ENCODE measurements at regions not wholly inside any gene's neighbourhood (a gene's known extent, or its start where the extent isn't known, plus 50 kb on each side); places are given as distances from the start of the nearest gene placed in this dataset.

- Histone ChIP-seq H3K4me1 (no peaks in the 10 kb centered on the region), H3K4me3 (no peak overlapping the region), H3K36me3 (no peaks in the 10 kb centered on the region), H3K9me3 (no peaks in the 10 kb centered on the region), H3K27ac (no peak overlapping the region), H3K27me3 (no peaks in the 10 kb centered on the region)
- ATAC-seq: no peak
- 50 to 70% methylated on average over 1 of the region's 1 CpG for WGBS, 2 donors (ENCODE audit: low coverage in 1 of 2)
- no peak for TF ChIP-seq POLR2AphosphoS5 (IDR thresholded peaks at IDR 0.05)
- TF ChIP-seq CTCF (IDR thresholded peaks at IDR 0.05): no peak
- no peak for TF ChIP-seq EP300 (IDR thresholded peaks at IDR 0.05)
- no peak for TF ChIP-seq POLR2A (IDR thresholded peaks at IDR 0.05)
Measured at GRCh38 chr13:90564566-90564965, 782.9 kb upstream of the MIR17HG start.

GRCh38 chr13:90565985-90566713 is 781.3 kb upstream of the MIR17HG start:
- 77 to 83% methylated on average over 3 of the region's 3 CpGs for WGBS, 2 donors (ENCODE audit: low coverage in 1 of 2)
- no peak for TF ChIP-seq POLR2A (IDR thresholded peaks at IDR 0.05)
- no peak for TF ChIP-seq CTCF (IDR thresholded peaks at IDR 0.05)
- no peak for TF ChIP-seq POLR2AphosphoS5 (IDR thresholded peaks at IDR 0.05)
- TF ChIP-seq EP300 (IDR thresholded peaks at IDR 0.05): no peak

GRCh38 chr13:90568165-90568564 is 779.3 kb upstream of the MIR17HG start:
- Histone ChIP-seq H3K9me3 (no peaks in the 10 kb centered on the region), H3K36me3 (no peaks in the 10 kb centered on the region), H3K4me3 (no peak overlapping the region), H3K27ac (no peak overlapping the region), H3K4me1 (no peaks in the 10 kb centered on the region), H3K27me3 (no peaks in the 10 kb centered on the region)
- ATAC-seq: no peak
- TF ChIP-seq POLR2A (IDR thresholded peaks at IDR 0.05) (no peak), EP300 (IDR thresholded peaks at IDR 0.05) (no peak), CTCF (IDR thresholded peaks at IDR 0.05) (no peak), POLR2AphosphoS5 (IDR thresholded peaks at IDR 0.05) (no peak)

More at GRCh38 chr13:90565985-90566713, 781.3 kb upstream of the MIR17HG start:
- Histone ChIP-seq H3K27me3 (no peaks in the 10 kb centered on the region), H3K4me1 (no peaks in the 10 kb centered on the region), H3K9me3 (no peaks in the 10 kb centered on the region), H3K4me3 (no peak overlapping the region), H3K36me3 (no peaks in the 10 kb centered on the region), H3K27ac (no peak overlapping the region)
- no peak for ATAC-seq

GRCh38 chr13:90576067-90576466 is 771.4 kb upstream of the MIR17HG start:
- Histone ChIP-seq H3K4me3 (no peak overlapping the region), H3K27ac (no peak overlapping the region), H3K4me1 (no peaks in the 10 kb centered on the region), H3K9me3 (no peaks in the 10 kb centered on the region), H3K36me3 (no peaks in the 10 kb centered on the region), H3K27me3 (no peaks in the 10 kb centered on the region)
- WGBS, 2 donors (ENCODE audit: low coverage in 1 of 2): 89 to 100% methylated on average over 2 of the region's 5 CpGs
- TF ChIP-seq POLR2A (IDR thresholded peaks at IDR 0.05): no peak
- TF ChIP-seq EP300 (IDR thresholded peaks at IDR 0.05): no peak
- no peak for TF ChIP-seq POLR2AphosphoS5 (IDR thresholded peaks at IDR 0.05)
- TF ChIP-seq CTCF (IDR thresholded peaks at IDR 0.05): no peak
- no peak for ATAC-seq

GRCh38 chr13:90577726-90578125 is 769.8 kb upstream of the MIR17HG start:
- Histone ChIP-seq H3K27me3 (no peaks in the 10 kb centered on the region), H3K4me3 (no peak overlapping the region)
- no peak for TF ChIP-seq CTCF (IDR thresholded peaks at IDR 0.05)
- no peak for TF ChIP-seq EP300 (IDR thresholded peaks at IDR 0.05)
- TF ChIP-seq POLR2A (IDR thresholded peaks at IDR 0.05): no peak
- no peak for TF ChIP-seq POLR2AphosphoS5 (IDR thresholded peaks at IDR 0.05)

More at GRCh38 chr13:90577726-90578125, 769.8 kb upstream of the MIR17HG start:
- Histone ChIP-seq H3K9me3 (no peaks in the 10 kb centered on the region), H3K4me1 (no peaks in the 10 kb centered on the region), H3K36me3 (no peaks in the 10 kb centered on the region), H3K27ac (no peak overlapping the region)
- ATAC-seq: no peak
- WGBS, 2 donors (ENCODE audit: low coverage in 1 of 2): 57 to 82% methylated on average over 1 to 2 of the region's 2 CpGs

Measured in gastroesophageal sphincter (tissue), 4 donors.